ENCODE measurements at regions not wholly inside any gene's neighbourhood (a gene's known extent, or its start where the extent isn't known, plus 50 kb on each side); places are given as distances from the start of the nearest gene placed in this dataset.
"Not testable (repeated sequence)": the region's sequence is repeated elsewhere in the genome, so short reads cannot be mapped to it uniquely, and the experiment has no call there.

- no peak for TF ChIP-seq POLR2AphosphoS5 (IDR thresholded peaks at IDR 0.05)
- TF ChIP-seq CTCF (IDR thresholded peaks at IDR 0.05): no peak
- TF ChIP-seq POLR2A (IDR thresholded peaks at IDR 0.05): no peak
- TF ChIP-seq EP300 (IDR thresholded peaks at IDR 0.05): no peak
- 45 to 61% methylated on average over 14 of the region's 14 CpGs for WGBS, 2 donors
- no peaks in the 10 kb centered on the region for H3K27me3 ChIP-seq
- H3K27ac ChIP-seq: no peak overlapping the region
- H3K9me3 ChIP-seq: no peaks in the 10 kb centered on the region
- intact Hi-C loops (cut with DNase I): no loop called here
- no peak overlapping the region for H3K4me3 ChIP-seq
- H3K36me3 ChIP-seq: no peaks in the 10 kb centered on the region
- no peaks in the 10 kb centered on the region for H3K4me1 ChIP-seq
- DNase-seq: no peak
Observed at GRCh38 chr9:107819772-107820565, 330.4 kb upstream of the KLF4 start.

GRCh38 chr9:107818503-107818829 is 328.9 kb upstream of the KLF4 start:
- H3K36me3 ChIP-seq; intact Hi-C loops (cut with DNase I); H3K27ac ChIP-seq; DNase-seq; H3K9me3 ChIP-seq; H3K27me3 ChIP-seq; H3K4me3 ChIP-seq; H3K4me1 ChIP-seq: not testable (repeated sequence)
- 90% methylated on average over 6 of the region's 6 CpGs for WGBS, 2 donors

- H3K4me3 ChIP-seq; H3K27me3 ChIP-seq; H3K9me3 ChIP-seq; H3K4me1 ChIP-seq; DNase-seq; intact Hi-C loops (cut with DNase I); H3K27ac ChIP-seq; H3K36me3 ChIP-seq: not testable (repeated sequence)
- 94% methylated on average over 55 of the region's 55 CpGs for WGBS, 2 donors
Observed at GRCh38 chr9:107817595-107818502, 328.3 kb upstream of the KLF4 start.

- 9 to 69% methylated on average over 2 of the region's 2 CpGs for WGBS, 2 donors
- intact Hi-C loops (cut with DNase I): no loop called here
- Histone ChIP-seq H3K36me3 (no peaks in the 10 kb centered on the region), H3K9me3 (no peaks in the 10 kb centered on the region), H3K27me3 (no peaks in the 10 kb centered on the region), H3K27ac (no peak overlapping the region), H3K4me3 (no peak overlapping the region), H3K4me1 (no peaks in the 10 kb centered on the region)
- TF ChIP-seq POLR2A (IDR thresholded peaks at IDR 0.05): no peak
- TF ChIP-seq CTCF (IDR thresholded peaks at IDR 0.05): no peak
- no peak for TF ChIP-seq EP300 (IDR thresholded peaks at IDR 0.05)
- no peak for TF ChIP-seq POLR2AphosphoS5 (IDR thresholded peaks at IDR 0.05)
- no peak for DNase-seq
Observed at GRCh38 chr9:107816561-107817021, 327.0 kb upstream of the KLF4 start.

- no peaks in the 10 kb centered on the region for H3K27me3 ChIP-seq
- WGBS, 2 donors: 72 to 82% methylated on average over 6 of the region's 6 CpGs
- intact Hi-C loops (cut with DNase I): no loop called here
- no peak for TF ChIP-seq POLR2AphosphoS5 (IDR thresholded peaks at IDR 0.05)
- no peak for TF ChIP-seq EP300 (IDR thresholded peaks at IDR 0.05)
- H3K4me3 ChIP-seq: no peak overlapping the region
- no peaks in the 10 kb centered on the region for H3K9me3 ChIP-seq
- no peak for DNase-seq
- no peaks in the 10 kb centered on the region for H3K4me1 ChIP-seq
- H3K27ac ChIP-seq: no peak overlapping the region
- H3K36me3 ChIP-seq: no peaks in the 10 kb centered on the region
Observed at GRCh38 chr9:107815782-107816560, 326.4 kb upstream of the KLF4 start.

GRCh38 chr9:107813287-107813686 is 323.7 kb upstream of the KLF4 start:
- intact Hi-C loops (cut with DNase I): no loop called here
- no peak for DNase-seq
- Histone ChIP-seq H3K27ac (no peak overlapping the region), H3K27me3 (no peaks in the 10 kb centered on the region), H3K4me3 (no peak overlapping the region), H3K9me3 (no peaks in the 10 kb centered on the region), H3K36me3 (no peaks in the 10 kb centered on the region), H3K4me1 (peaks cover 0 to 12% (median 9%) of the 10 kb centered on the region in 4 donors)
- WGBS, 2 donors: 86 to 92% methylated on average over 6 of the region's 6 CpGs
- no peak for TF ChIP-seq EP300 (IDR thresholded peaks at IDR 0.05)
- TF ChIP-seq POLR2AphosphoS5 (IDR thresholded peaks at IDR 0.05): no peak
- no peak for TF ChIP-seq POLR2A (IDR thresholded peaks at IDR 0.05)
- TF ChIP-seq CTCF (IDR thresholded peaks at IDR 0.05): no peak
